ENCODE measurements at regions not wholly inside any gene's neighbourhood (a gene's known extent, or its start where the extent isn't known, plus 50 kb on each side); places are given as distances from the start of the nearest gene placed in this dataset.

DNA sequence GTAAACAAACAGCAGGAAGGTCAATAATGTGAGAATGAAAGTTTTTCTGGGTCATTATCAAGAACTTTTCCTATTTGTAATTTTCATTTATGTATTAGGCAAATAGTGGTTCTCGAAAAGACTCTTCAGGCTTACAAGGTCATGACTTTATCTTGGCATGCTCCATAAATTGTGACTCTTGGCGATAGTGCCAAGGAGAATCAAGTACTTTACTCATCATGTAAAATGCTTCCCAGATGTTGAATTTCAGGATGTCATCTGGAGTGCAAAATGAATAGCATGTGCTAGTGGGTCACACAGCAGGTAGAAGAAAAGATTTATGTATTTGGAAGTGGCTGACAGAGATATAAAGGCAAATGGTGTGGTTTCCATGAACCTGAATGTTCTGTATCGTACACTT is 1492.7 kb upstream of the PCDH20 start:
- TF ChIP-seq FOXM1 (IDR thresholded peaks at IDR 0.05; ENCODE audit: borderline replicate concordance) (no peak), SP1 (IDR thresholded peaks at IDR 0.05) (no peak), ARNT (IDR thresholded peaks at IDR 0.05) (no peak), CTBP1 (IDR thresholded peaks at IDR 0.05; ENCODE audit: borderline replicate concordance) (no peak), HDGF (IDR thresholded peaks at IDR 0.05; ENCODE audit: borderline replicate concordance) (no peak), LEF1 (IDR thresholded peaks at IDR 0.05; ENCODE audit: borderline replicate concordance) (no peak), FOXK2 (IDR thresholded peaks at IDR 0.05) (no peak), ZNF384 (IDR thresholded peaks at IDR 0.05) (no peak), TARDBP (IDR thresholded peaks at IDR 0.05) (no peak), L3MBTL2 (conservative IDR thresholded peaks at IDR 0.05) (no peak), BHLHE40 (IDR thresholded peaks at IDR 0.05; ENCODE audit: borderline replicate concordance) (no peak), SUZ12 (IDR thresholded peaks at IDR 0.05) (no peak)

Measured in HEK293T (cell line).